ENCODE measurements at regions not wholly inside any gene's neighbourhood (a gene's known extent, or its start where the extent isn't known, plus 50 kb on each side); places are given as distances from the start of the nearest gene placed in this dataset.

GRCh38 chr2:60605866-60606265, 52.4 kb upstream of the BCL11A start (continued):
- no peak for TF ChIP-seq BCLAF1 (IDR thresholded peaks at IDR 0.05; ENCODE audit: borderline replicate concordance in 1 of 2, control insufficient read depth in 1 of 2, low read depth in 2 of 2, low read length in 1 of 2)
- TF ChIP-seq HMGXB4 (CRISPR knock-in tag; IDR thresholded peaks at IDR 0.05) = no peak
- no peak for TF ChIP-seq NFRKB (IDR thresholded peaks at IDR 0.05; ENCODE audit: low read depth)

GRCh38 chr2:60608679-60609078, 55.2 kb upstream of the BCL11A start:
- Histone ChIP-seq H3K9me3 (replicated peaks; ENCODE audit: control insufficient read depth, insufficient read depth, low read depth, low read length) (no peaks in the 10 kb centered on the region), H3K4me2 (ENCODE audit: insufficient read depth, low read length) (no peak overlapping the region), H3K9ac (ENCODE audit: insufficient read depth in 1 of 2, low read depth in 2 of 2, low read length in 2 of 2) (no peak overlapping the region), H3K79me2 (ENCODE audit: control insufficient read depth, insufficient read depth, low read length) (no peaks in the 10 kb centered on the region), H2AFZ (ENCODE audit: low read depth, low read length) (no peak overlapping the region), H3K27me3 (ENCODE audit: control insufficient read depth in 2 of 2, insufficient read depth in 2 of 2, low read length in 2 of 2) (peaks cover 5 to 21% of the 10 kb centered on the region in 2 experiments; a peak in 4 of 5 replicates), H3K36me3 (ENCODE audit: control insufficient read depth, insufficient read depth, low read length) (no peaks in the 10 kb centered on the region), H3K4me1 (replicated peaks in 1 of 2; ENCODE audit: control insufficient read depth in 2 of 2, insufficient read depth in 2 of 2, low read length in 2 of 2) (no peaks in the 10 kb centered on the region), H3K27ac (ENCODE audit: extremely low read depth, low read depth, low read length) (no peak overlapping the region), H3K9me1 (ENCODE audit: control insufficient read depth, insufficient read depth, low read length) (no peaks in the 10 kb centered on the region), H4K20me1 (replicated peaks; ENCODE audit: control insufficient read depth, insufficient read depth, low read length) (no peaks in the 10 kb centered on the region), H3K4me3 (no peak overlapping the region)
- DNase-seq (ENCODE audit: extremely low read depth in 1 of 4, low spot score in 3 of 4) (no peak), ATAC-seq (no peak), FAIRE-seq (no peak)
- ChIA-PET CTCF (ENCODE audit: low intra/inter-chr PET ratio) (no interaction called here), POLR2A (no interaction called here)
- in situ Hi-C loops (cut with MboI) = no loop called here
- WGBS (ENCODE audit: insufficient coverage, low coverage, missing lambda C conversion rate) = 0% methylated on average over 3 of the region's 3 CpGs
- BruUV-seq (replicated peaks) = no TSS peak
- intact Hi-C loops (cut with micrococcal nuclease) = no loop called here
- TF ChIP-seq USF1 (CRISPR knock-in tag; IDR thresholded peaks at IDR 0.05) = no peak
- no peak for TF ChIP-seq FOXM1 (IDR thresholded peaks at IDR 0.05; ENCODE audit: low read depth)
- no peak for TF ChIP-seq FOXM1 (CRISPR knock-in tag; IDR thresholded peaks at IDR 0.05; ENCODE audit: low read depth)
- TF ChIP-seq ZNF146 (CRISPR knock-in tag; IDR thresholded peaks at IDR 0.05; ENCODE audit: unreplicated experiment) = no peak
- TF ChIP-seq TARDBP (IDR thresholded peaks at IDR 0.05) = no peak
- TF ChIP-seq ZNF347 (CRISPR knock-in tag; IDR thresholded peaks at IDR 0.05; ENCODE audit: low read depth) = no peak
- no peak for TF ChIP-seq ZBTB9 (CRISPR knock-in tag; IDR thresholded peaks at IDR 0.05)
- TF ChIP-seq RNF2 (IDR thresholded peaks at IDR 0.05) = no peak
- no peak for TF ChIP-seq ILF3 (IDR thresholded peaks at IDR 0.05; ENCODE audit: borderline replicate concordance)
- no peak for TF ChIP-seq ZNF696 (CRISPR knock-in tag; conservative IDR thresholded peaks at IDR 0.05)
- no peak for TF ChIP-seq ID3 (CRISPR knock-in tag; IDR thresholded peaks at IDR 0.05)
- TF ChIP-seq ID3 (tag; IDR thresholded peaks at IDR 0.05) = no peak

Measured in K562 (cell line).